ENCODE measurements at regions not wholly inside any gene's neighbourhood (a gene's known extent, or its start where the extent isn't known, plus 50 kb on each side); places are given as distances from the start of the nearest gene placed in this dataset.
"Not testable (repeated sequence)": the region's sequence is repeated elsewhere in the genome, so short reads cannot be mapped to it uniquely, and the experiment has no call there.

DNA sequence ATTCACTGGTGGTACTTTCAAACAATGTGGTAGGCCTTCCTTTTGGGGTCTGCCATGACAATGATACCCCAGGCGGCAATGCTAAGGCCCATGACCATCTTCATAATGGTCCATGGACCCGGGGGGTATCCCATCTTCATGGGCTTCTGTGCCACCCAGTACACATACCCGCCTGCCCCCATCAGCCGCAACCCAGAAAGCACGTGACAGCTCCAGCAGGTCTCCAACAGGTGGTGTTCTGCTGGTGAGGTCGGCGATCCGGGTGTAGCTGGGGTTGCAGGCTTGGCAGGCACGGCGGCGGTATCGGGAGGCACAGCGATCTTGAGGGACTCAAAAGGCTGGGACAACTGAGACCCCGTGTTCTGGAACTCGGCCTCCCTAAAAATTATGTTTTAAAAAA is 214.5 kb downstream of the SNRPN start:
- no peaks in the 10 kb centered on the region for H3K27me3 ChIP-seq (ENCODE audit: control insufficient read depth, insufficient read depth, low read length)
- WGBS (ENCODE audit: insufficient coverage): 89% methylated on average over 7 of the region's 15 CpGs
- H3K27ac ChIP-seq (ENCODE audit: low read length): no peak overlapping the region
- no peak for DNase-seq
- no peaks in the 10 kb centered on the region for H3K4me1 ChIP-seq (ENCODE audit: control insufficient read depth, insufficient read depth, low read length)
- H3K4me3 ChIP-seq (ENCODE audit: low read length): no peak overlapping the region
- peaks cover 43% of the 10 kb centered on the region for H3K9me3 ChIP-seq (replicated peaks; ENCODE audit: control insufficient read depth, low read depth, low read length)
- H3K36me3 ChIP-seq (ENCODE audit: control insufficient read depth, insufficient read depth, low read length): no peaks in the 10 kb centered on the region

DNA sequence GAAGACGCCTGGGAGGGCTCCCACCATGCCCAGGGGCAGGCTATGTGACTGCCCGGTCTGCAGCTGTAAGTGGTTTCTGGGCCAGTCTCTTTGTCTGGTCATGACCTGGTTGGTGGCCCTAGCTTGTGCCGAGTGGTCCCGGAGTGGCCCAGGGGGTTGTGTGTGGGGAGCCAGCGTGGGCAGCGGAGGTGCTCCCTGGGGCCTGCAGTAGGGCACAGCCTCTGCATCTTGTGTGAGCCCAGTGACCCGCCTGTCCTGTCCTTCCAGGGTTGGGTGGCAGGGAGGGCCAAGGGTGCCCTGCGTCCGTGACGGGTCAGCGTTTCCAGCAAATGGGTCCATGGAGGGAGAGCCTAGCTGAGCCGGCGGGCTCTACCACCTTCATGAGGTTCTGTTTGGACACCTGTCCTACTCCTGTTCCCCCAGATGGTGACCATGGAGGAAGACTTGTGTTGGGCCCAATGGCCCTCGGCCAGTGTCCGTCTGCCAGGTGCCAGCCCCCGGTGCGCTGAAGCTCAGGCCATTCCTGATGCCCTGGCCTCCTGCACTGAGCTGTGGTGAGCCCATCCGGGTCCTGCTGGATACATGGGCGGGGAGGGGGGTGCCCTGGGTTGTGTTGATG is 215.4 kb downstream of the SNRPN start:
- H3K36me3 ChIP-seq (ENCODE audit: control insufficient read depth, insufficient read depth, low read length): no peaks in the 10 kb centered on the region
- no peaks in the 10 kb centered on the region for H3K27me3 ChIP-seq (ENCODE audit: control insufficient read depth, insufficient read depth, low read length)
- 85% methylated on average over 16 of the region's 19 CpGs for WGBS (ENCODE audit: insufficient coverage)
- no peak overlapping the region for H3K27ac ChIP-seq (ENCODE audit: low read length)
- no peak overlapping the region for H3K4me3 ChIP-seq (ENCODE audit: low read length)
- peaks cover 49% of the 10 kb centered on the region for H3K9me3 ChIP-seq (replicated peaks; ENCODE audit: control insufficient read depth, low read depth, low read length)
- H3K4me1 ChIP-seq (ENCODE audit: control insufficient read depth, insufficient read depth, low read length): no peaks in the 10 kb centered on the region
- DNase-seq: no peak

DNA sequence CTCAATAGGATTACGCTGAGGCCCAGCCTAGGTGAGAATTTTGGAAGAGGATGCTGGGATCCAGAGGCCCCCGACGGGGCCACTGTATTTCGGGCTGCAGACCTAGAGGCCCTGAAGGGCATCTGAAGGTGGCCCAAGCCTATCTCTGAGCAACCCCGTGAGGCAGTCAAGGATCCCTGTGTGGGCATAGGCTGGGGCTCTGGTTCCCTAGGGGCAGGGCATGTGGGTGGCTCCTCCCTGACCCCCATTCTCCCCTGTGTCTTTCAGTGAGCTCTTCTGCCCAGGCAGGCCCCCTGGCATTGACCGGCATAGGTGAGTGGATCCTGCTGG is 216.0 kb downstream of the SNRPN start:
- H3K9me3 ChIP-seq (replicated peaks; ENCODE audit: control insufficient read depth, low read depth, low read length): peaks cover 54% of the 10 kb centered on the region
- no peaks in the 10 kb centered on the region for H3K36me3 ChIP-seq (ENCODE audit: control insufficient read depth, insufficient read depth, low read length)
- H3K27me3 ChIP-seq (ENCODE audit: control insufficient read depth, insufficient read depth, low read length): no peaks in the 10 kb centered on the region
- DNase-seq: no peak
- no peaks in the 10 kb centered on the region for H3K4me1 ChIP-seq (ENCODE audit: control insufficient read depth, insufficient read depth, low read length)
- H3K4me3 ChIP-seq (ENCODE audit: low read length): no peak overlapping the region
- 87% methylated on average over 6 of the region's 6 CpGs for WGBS (ENCODE audit: insufficient coverage)
- H3K27ac ChIP-seq (ENCODE audit: low read length): no peak overlapping the region

DNA sequence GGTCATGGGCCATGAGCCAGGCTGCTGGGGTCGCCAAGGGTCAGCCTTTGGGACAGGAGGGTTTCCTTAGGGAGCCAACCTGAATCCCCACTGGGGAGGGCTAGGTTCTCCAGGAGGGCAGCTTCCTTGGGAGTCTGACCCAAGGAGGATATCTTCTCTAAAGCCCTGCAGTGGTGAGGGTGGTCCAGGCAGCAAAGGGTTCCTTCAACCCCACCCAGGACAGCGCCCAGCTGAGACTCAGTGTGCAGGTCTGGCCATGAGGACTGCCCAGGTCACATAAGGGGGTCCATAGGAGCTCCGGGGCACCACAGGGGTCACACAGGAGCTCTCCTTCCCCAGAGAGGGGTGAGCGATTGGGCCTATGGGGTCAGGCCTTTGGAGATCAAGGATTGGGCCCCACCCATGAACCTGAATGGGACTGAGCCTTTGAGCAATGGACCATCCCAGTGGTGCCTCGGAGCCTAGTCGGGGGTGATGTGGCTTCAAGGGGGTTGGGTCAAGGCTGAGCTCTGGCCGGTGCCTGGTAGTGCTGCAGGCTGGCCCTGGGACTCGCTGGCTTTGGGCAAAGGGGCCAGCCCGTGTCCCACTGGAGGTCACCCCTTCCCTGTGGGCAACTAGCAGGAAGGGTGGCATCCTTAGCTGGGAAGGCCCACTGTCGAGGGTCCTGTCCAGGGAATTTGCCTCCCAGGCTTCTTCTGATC is 216.5 kb downstream of the SNRPN start:
- H3K4me3 ChIP-seq (ENCODE audit: low read length): no peak overlapping the region
- WGBS (ENCODE audit: insufficient coverage): 70% methylated on average over 9 of the region's 10 CpGs
- H3K4me1 ChIP-seq (ENCODE audit: control insufficient read depth, insufficient read depth, low read length): no peaks in the 10 kb centered on the region
- no peak overlapping the region for H3K27ac ChIP-seq (ENCODE audit: low read length)
- no peak for DNase-seq
- H3K36me3 ChIP-seq (ENCODE audit: control insufficient read depth, insufficient read depth, low read length): no peaks in the 10 kb centered on the region
- peaks cover 59% of the 10 kb centered on the region for H3K9me3 ChIP-seq (replicated peaks; ENCODE audit: control insufficient read depth, low read depth, low read length)
- no peaks in the 10 kb centered on the region for H3K27me3 ChIP-seq (ENCODE audit: control insufficient read depth, insufficient read depth, low read length)

DNA sequence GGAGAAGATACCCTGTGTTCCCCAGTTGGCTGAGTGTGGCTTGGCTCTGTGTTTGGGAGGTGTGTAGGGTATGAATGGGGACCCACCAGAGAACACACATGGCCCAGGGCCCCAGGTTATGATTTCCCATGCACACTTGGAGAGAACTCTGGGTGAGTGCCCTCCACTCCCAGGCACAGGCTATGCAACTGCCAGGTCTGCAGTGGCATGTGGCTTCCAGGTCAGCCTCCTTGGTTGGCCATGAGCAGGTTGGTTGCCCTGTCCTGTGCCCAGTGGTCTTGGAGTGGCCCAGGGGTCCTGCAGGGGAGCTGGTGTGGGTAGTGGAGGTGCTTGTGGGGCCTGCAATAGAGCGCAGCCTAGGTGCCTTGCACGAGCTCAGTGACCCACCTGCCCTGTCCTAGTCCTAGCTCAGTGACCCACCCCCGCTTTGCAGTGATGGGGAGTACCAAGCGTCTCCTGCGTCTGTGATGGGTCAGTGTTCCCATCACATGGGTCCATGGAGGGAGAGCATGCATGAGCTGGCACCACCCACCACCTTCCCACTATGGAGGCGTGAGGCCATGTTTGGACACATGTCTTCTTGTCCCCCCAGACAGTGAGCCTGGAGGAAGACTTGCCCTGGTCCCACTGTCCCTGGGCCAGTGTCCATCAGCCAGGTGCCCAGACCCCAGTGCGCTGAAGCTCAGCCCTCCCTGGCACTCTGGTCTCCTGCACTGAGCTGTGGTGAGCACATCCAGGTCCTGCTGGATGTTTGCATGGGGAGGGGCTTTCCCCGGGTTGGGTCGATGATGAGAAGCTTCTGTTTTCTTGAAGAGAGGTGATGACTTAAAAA is 217.3 kb downstream of the SNRPN start:
- 77% methylated on average over 4 of the region's 9 CpGs for WGBS (ENCODE audit: insufficient coverage)
- Histone ChIP-seq H3K4me3 (ENCODE audit: low read length) (no peak overlapping the region), H3K4me1 (ENCODE audit: control insufficient read depth, insufficient read depth, low read length) (no peaks in the 10 kb centered on the region), H3K27ac (ENCODE audit: low read length) (no peak overlapping the region), H3K9me3 (replicated peaks; ENCODE audit: control insufficient read depth, low read depth, low read length) (peaks cover 66% of the 10 kb centered on the region), H3K27me3 (ENCODE audit: control insufficient read depth, insufficient read depth, low read length) (no peaks in the 10 kb centered on the region), H3K36me3 (ENCODE audit: control insufficient read depth, insufficient read depth, low read length) (no peaks in the 10 kb centered on the region)
- no peak for DNase-seq

DNA sequence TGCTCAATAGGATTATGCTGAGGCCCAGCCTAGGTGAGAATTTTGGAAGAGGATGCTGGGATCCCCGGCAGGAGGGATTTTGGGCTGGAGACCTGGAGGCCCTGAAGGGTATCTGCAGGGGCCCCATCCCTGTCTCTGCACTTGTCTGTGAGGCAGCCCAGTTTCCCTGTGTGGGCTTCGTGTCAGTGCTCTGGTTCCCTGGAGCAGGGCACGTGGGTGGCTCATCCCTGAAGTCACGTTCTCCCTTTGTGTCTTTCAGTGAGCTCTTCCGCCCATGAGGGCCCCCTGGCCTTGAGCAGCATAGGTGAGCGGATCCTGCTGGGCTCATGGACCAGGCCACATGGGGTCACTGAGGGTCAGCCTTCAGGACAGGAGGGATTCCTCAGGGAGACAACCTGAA is 217.9 kb downstream of the SNRPN start:
- Histone ChIP-seq H3K36me3 (ENCODE audit: control insufficient read depth, insufficient read depth, low read length) (no peaks in the 10 kb centered on the region), H3K27ac (ENCODE audit: low read length) (no peak overlapping the region), H3K4me3 (ENCODE audit: low read length) (no peak overlapping the region), H3K9me3 (replicated peaks; ENCODE audit: control insufficient read depth, low read depth, low read length) (peaks cover 72% of the 10 kb centered on the region), H3K27me3 (ENCODE audit: control insufficient read depth, insufficient read depth, low read length) (no peaks in the 10 kb centered on the region), H3K4me1 (ENCODE audit: control insufficient read depth, insufficient read depth, low read length) (no peaks in the 10 kb centered on the region)
- WGBS (ENCODE audit: insufficient coverage): 82% methylated on average over 6 of the region's 6 CpGs
- no peak for DNase-seq

DNA sequence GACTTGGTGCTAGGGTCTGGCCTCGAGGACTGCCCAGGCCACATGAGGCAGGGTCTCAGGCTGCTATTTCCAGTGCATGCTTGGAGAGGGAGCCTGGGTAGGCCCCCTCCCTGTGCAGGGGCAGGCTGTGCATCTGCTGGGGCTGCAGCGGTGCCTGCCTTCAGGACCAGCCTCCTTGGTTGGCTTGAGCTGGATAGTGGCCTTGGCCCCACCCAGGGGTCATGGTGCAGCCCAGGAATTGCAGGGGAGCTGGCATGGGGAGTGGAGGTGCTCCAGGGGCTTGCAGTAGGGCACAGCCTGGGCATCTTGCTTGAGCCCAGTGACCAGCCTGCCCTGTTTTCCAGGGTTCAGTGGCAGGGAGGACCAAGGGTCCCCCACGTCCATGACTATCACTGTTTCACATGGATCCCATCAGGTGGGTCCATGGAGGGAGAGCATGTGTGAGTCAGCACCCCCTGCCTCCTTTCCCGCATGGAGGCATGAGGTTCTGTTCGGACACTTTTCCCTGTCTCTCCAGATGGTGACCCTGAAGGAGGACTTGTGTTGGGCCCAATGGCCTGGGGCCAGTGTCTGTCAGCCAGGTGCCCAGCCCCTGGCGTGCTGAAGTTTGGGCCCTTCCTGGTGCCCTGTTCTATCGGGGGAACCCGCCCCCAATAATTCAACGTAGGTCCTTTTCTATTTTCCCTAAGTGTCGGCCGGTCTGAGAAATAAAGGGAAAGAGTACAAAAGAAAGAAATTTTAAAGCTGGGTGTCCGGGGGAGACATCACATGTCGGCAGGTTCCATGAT is 218.6 kb downstream of the SNRPN start:
- Histone ChIP-seq H3K4me3 (ENCODE audit: low read length) (no peak overlapping the region), H3K27ac (ENCODE audit: low read length) (no peak overlapping the region), H3K27me3 (ENCODE audit: control insufficient read depth, insufficient read depth, low read length) (no peaks in the 10 kb centered on the region), H3K36me3 (ENCODE audit: control insufficient read depth, insufficient read depth, low read length) (no peaks in the 10 kb centered on the region), H3K9me3 (replicated peaks; ENCODE audit: control insufficient read depth, low read depth, low read length) (peaks cover 79% of the 10 kb centered on the region), H3K4me1 (ENCODE audit: control insufficient read depth, insufficient read depth, low read length) (no peaks in the 10 kb centered on the region)
- WGBS (ENCODE audit: insufficient coverage): 80% methylated on average over 7 of the region's 13 CpGs
- no peak for DNase-seq

DNA sequence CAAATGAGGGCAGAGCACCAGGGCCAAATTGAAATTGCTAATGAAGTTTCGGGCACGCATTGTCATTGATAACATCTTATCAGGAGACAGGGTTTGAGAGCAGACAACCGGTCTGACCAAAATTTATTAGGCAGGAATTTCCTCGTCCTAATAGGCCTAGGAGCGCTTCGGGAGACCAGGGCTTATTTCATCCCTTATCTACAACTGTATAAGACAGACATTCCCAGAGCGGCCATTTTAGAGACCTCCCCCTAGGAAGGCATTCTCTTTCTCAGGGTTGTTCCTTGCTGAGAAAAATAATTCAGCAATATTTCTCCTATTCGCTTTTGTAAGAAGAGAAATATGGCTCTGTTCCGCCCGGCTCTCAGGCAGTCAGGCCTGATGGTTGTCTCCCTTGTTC is 219.4 kb downstream of the SNRPN start:
- not testable (repeated sequence) for H3K27ac ChIP-seq (ENCODE audit: low read length); H3K36me3 ChIP-seq (ENCODE audit: control insufficient read depth, insufficient read depth, low read length); H3K4me1 ChIP-seq (ENCODE audit: control insufficient read depth, insufficient read depth, low read length); H3K4me3 ChIP-seq (ENCODE audit: low read length); DNase-seq; H3K27me3 ChIP-seq (ENCODE audit: control insufficient read depth, insufficient read depth, low read length)
- 89% methylated on average over 7 of the region's 10 CpGs for WGBS (ENCODE audit: insufficient coverage)
- H3K9me3 ChIP-seq (replicated peaks; ENCODE audit: control insufficient read depth, low read depth, low read length): peaks cover 86% of the 10 kb centered on the region

DNA sequence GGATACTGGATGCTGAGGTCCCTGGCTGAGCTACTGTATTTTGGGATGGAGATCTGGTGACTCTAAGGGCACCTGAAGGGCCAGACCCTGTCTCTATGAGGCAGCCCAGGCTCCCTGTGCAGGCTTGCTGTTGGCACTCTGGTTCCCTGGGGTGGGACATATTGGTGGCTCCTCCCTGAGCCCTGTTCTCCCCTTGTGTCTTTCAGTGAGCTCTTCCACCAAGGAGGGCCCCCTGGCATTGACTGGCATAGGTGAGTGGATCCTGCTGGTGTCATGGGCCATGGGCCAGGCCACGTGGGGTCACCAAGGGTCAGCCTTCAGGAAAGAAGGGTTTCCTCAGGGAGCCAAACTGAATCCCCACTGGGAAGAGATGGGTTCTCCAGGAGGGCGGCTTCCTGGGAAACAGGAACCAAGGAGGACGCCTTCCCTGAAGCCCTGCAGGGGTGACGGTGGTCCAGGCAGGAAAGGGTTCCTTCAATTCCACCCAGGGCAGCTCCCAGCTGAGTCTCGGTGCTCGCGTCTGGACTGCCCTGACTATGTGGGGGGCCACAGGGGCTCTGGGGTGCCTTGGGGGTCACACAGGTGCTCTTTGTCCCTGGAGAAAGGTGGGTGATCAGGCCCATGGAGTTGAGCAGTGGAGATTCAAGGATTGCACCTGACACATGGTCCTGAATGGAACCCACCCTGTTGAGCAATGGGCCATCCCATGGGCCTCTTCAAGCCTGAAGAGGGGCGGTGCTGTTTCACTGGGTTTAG is 220.4 kb downstream of the SNRPN start:
- DNase-seq: no peak
- no peaks in the 10 kb centered on the region for H3K36me3 ChIP-seq (ENCODE audit: control insufficient read depth, insufficient read depth, low read length)
- no peaks in the 10 kb centered on the region for H3K27me3 ChIP-seq (ENCODE audit: control insufficient read depth, insufficient read depth, low read length)
- no peak overlapping the region for H3K4me3 ChIP-seq (ENCODE audit: low read length)
- no peak overlapping the region for H3K27ac ChIP-seq (ENCODE audit: low read length)
- WGBS (ENCODE audit: insufficient coverage): 90% methylated on average over 5 of the region's 8 CpGs
- no peaks in the 10 kb centered on the region for H3K4me1 ChIP-seq (ENCODE audit: control insufficient read depth, insufficient read depth, low read length)
- peaks cover 87% of the 10 kb centered on the region for H3K9me3 ChIP-seq (replicated peaks; ENCODE audit: control insufficient read depth, low read depth, low read length)
